ENCODE measurements at regions not wholly inside any gene's neighbourhood (a gene's known extent, or its start where the extent isn't known, plus 50 kb on each side); places are given as distances from the start of the nearest gene placed in this dataset.

GRCh38 chr2:94970353-94970752, 55.2 kb upstream of the MAL start:
- ATAC-seq (no peak), FAIRE-seq (no peak), DNase-seq (ENCODE audit: low read depth in 1 of 2, low spot score in 1 of 2) (no peak)
- no peak overlapping the region for H3K4me3 ChIP-seq
- H3K27ac ChIP-seq, result no peak overlapping the region
- 11% methylated on average over 4 of the region's 4 CpGs for WGBS (ENCODE audit: missing lambda C conversion rate)
- H3K9me3 ChIP-seq, result no peaks in the 10 kb centered on the region
- H3K4me2 ChIP-seq, result no peak overlapping the region
- TF ChIP-seq CBX2 (IDR thresholded peaks at IDR 0.05; ENCODE audit: borderline replicate concordance, low read depth), result no peak
- no peak for TF ChIP-seq FOSL2 (IDR thresholded peaks at IDR 0.05)
- no peak for TF ChIP-seq FOSL2 (CRISPR knock-in tag; IDR thresholded peaks at IDR 0.05)
- TF ChIP-seq GATA3 (IDR thresholded peaks at IDR 0.05; ENCODE audit: borderline replicate concordance), result no peak
- TF ChIP-seq ELK1 (IDR thresholded peaks at IDR 0.05; ENCODE audit: low read depth, low read length), result no peak
- TF ChIP-seq HOXB5 (CRISPR knock-in tag; IDR thresholded peaks at IDR 0.05), result no peak
- no peak for TF ChIP-seq MAX (IDR thresholded peaks at IDR 0.05)
- TF ChIP-seq PHF8 (IDR thresholded peaks at IDR 0.05; ENCODE audit: borderline replicate concordance, low read depth), result no peak
- TF ChIP-seq FOSB (CRISPR knock-in tag; IDR thresholded peaks at IDR 0.05), result no peak
- TF ChIP-seq JUNB (IDR thresholded peaks at IDR 0.05), result no peak
- no peak for TF ChIP-seq NR3C1 (IDR thresholded peaks at IDR 0.05)
- TF ChIP-seq HMGXB4 (CRISPR knock-in tag; IDR thresholded peaks at IDR 0.05; ENCODE audit: borderline replicate concordance), result no peak
- TF ChIP-seq TFCP2L1 (CRISPR knock-in tag; IDR thresholded peaks at IDR 0.05), result no peak
- TF ChIP-seq BHLHE40 (IDR thresholded peaks at IDR 0.05; ENCODE audit: low read depth, low read length), result no peak
- no peak for TF ChIP-seq EHF (CRISPR knock-in tag; IDR thresholded peaks at IDR 0.05)
- no peak for TF ChIP-seq MYC (IDR thresholded peaks at IDR 0.05; ENCODE audit: borderline replicate concordance, low read length)
- no peak for TF ChIP-seq FOXS1 (CRISPR knock-in tag; IDR thresholded peaks at IDR 0.05)
- TF ChIP-seq RAD21 (conservative IDR thresholded peaks at IDR 0.05 in 1 of 2, IDR thresholded peaks at IDR 0.05 in 1 of 2), result no peak
- TF ChIP-seq ZSCAN20 (CRISPR knock-in tag; IDR thresholded peaks at IDR 0.05), result no peak
- no peak for TF ChIP-seq HOXA7 (CRISPR knock-in tag; IDR thresholded peaks at IDR 0.05)
- TF ChIP-seq CHD4 (IDR thresholded peaks at IDR 0.05; ENCODE audit: borderline replicate concordance), result no peak
- POLR2A ChIA-PET, result no interaction called here
- CTCF ChIA-PET, result interaction anchor here (1.2 to 2.4 kb wide), 3 partner anchors 13 to 16 kb away, joined by 3 to 11 read pairs (median 4); no protein-coding TSS in a partner anchor
- no peaks in the 10 kb centered on the region for H3K4me1 ChIP-seq

Measured in A549 (cell line).